ENCODE measurements at regions not wholly inside any gene's neighbourhood (a gene's known extent, or its start where the extent isn't known, plus 50 kb on each side); places are given as distances from the start of the nearest gene placed in this dataset.

GRCh38 chr5:114912189-114912920 is 257.4 kb downstream of the TRIM36 start:
- Histone ChIP-seq H3K27ac (ENCODE audit: low read depth, low read length) (no peak overlapping the region), H3K4me1 (ENCODE audit: insufficient read depth, low read length) (no peaks in the 10 kb centered on the region), H3K79me2 (ENCODE audit: insufficient read depth, low read length) (no peaks in the 10 kb centered on the region), H3K9me3 (ENCODE audit: insufficient read depth, low read depth, low read length) (no peaks in the 10 kb centered on the region), H3K4me2 (ENCODE audit: low read length) (no peak overlapping the region), H2AFZ (ENCODE audit: low read depth, low read length) (no peak overlapping the region), H3K36me3 (ENCODE audit: insufficient read depth, low read length) (no peaks in the 10 kb centered on the region), H3K4me3 (ENCODE audit: insufficient read depth, low read depth, low read length) (no peak overlapping the region), H4K20me1 (ENCODE audit: insufficient read depth, low read length) (no peaks in the 10 kb centered on the region), H3K27me3 (ENCODE audit: insufficient read depth, low read length) (no peaks in the 10 kb centered on the region), H3K9ac (ENCODE audit: low read length) (no peak overlapping the region)
- Mint-ChIP-seq H3K4me1 (ENCODE audit: low read depth, unreplicated experiment) (no peaks in the 10 kb centered on the region), H3K36me3 (ENCODE audit: low read depth, unreplicated experiment) (no peaks in the 10 kb centered on the region), H3K27me3 (ENCODE audit: low read depth, unreplicated experiment) (no peaks in the 10 kb centered on the region), H3K27ac (ENCODE audit: unreplicated experiment) (no peak overlapping the region), H3K9me3 (ENCODE audit: unreplicated experiment) (peaks cover 6% of the 10 kb centered on the region), H3K4me3 (ENCODE audit: unreplicated experiment) (no peak overlapping the region)
- DNase-seq (ENCODE audit: low read depth) (no peak), FAIRE-seq (no peak)
- no peak for TF ChIP-seq EZH2 (IDR thresholded peaks at IDR 0.05; ENCODE audit: insufficient read depth, low read length)
- no peak for TF ChIP-seq CTCF (IDR thresholded peaks at IDR 0.05; ENCODE audit: insufficient read depth, low read depth, low read length)

GRCh38 chr5:114910727-114911126 is 259.0 kb downstream of the TRIM36 start:
- Mint-ChIP-seq H3K27ac (ENCODE audit: unreplicated experiment) (no peak overlapping the region), H3K36me3 (ENCODE audit: low read depth, unreplicated experiment) (no peaks in the 10 kb centered on the region), H3K9me3 (ENCODE audit: unreplicated experiment) (peaks cover 6% of the 10 kb centered on the region), H3K4me3 (ENCODE audit: unreplicated experiment) (no peak overlapping the region), H3K4me1 (ENCODE audit: low read depth, unreplicated experiment) (no peaks in the 10 kb centered on the region), H3K27me3 (ENCODE audit: low read depth, unreplicated experiment) (no peaks in the 10 kb centered on the region)
- Histone ChIP-seq H4K20me1 (ENCODE audit: insufficient read depth, low read length) (no peaks in the 10 kb centered on the region), H3K36me3 (ENCODE audit: insufficient read depth, low read length) (no peaks in the 10 kb centered on the region), H3K9ac (ENCODE audit: low read length) (no peak overlapping the region), H2AFZ (ENCODE audit: low read depth, low read length) (no peak overlapping the region), H3K79me2 (ENCODE audit: insufficient read depth, low read length) (no peaks in the 10 kb centered on the region), H3K4me1 (ENCODE audit: insufficient read depth, low read length) (no peaks in the 10 kb centered on the region), H3K4me2 (ENCODE audit: low read length) (no peak overlapping the region), H3K9me3 (ENCODE audit: insufficient read depth, low read depth, low read length) (no peaks in the 10 kb centered on the region), H3K27me3 (ENCODE audit: insufficient read depth, low read length) (no peaks in the 10 kb centered on the region), H3K4me3 (ENCODE audit: insufficient read depth, low read depth, low read length) (no peak overlapping the region), H3K27ac (ENCODE audit: low read depth, low read length) (no peak overlapping the region)
- TF ChIP-seq CTCF (IDR thresholded peaks at IDR 0.05; ENCODE audit: insufficient read depth, low read depth, low read length), result no peak
- TF ChIP-seq EZH2 (IDR thresholded peaks at IDR 0.05; ENCODE audit: insufficient read depth, low read length), result no peak
- no peak for FAIRE-seq
- no peak for DNase-seq (ENCODE audit: low read depth)

- Histone ChIP-seq H3K27me3 (ENCODE audit: insufficient read depth, low read length) (no peaks in the 10 kb centered on the region), H3K4me1 (ENCODE audit: insufficient read depth, low read length) (no peaks in the 10 kb centered on the region), H3K4me2 (ENCODE audit: low read length) (no peak overlapping the region), H2AFZ (ENCODE audit: low read depth, low read length) (no peak overlapping the region), H3K27ac (ENCODE audit: low read depth, low read length) (no peak overlapping the region), H3K36me3 (ENCODE audit: insufficient read depth, low read length) (no peaks in the 10 kb centered on the region), H3K9me3 (ENCODE audit: insufficient read depth, low read depth, low read length) (no peaks in the 10 kb centered on the region), H3K4me3 (ENCODE audit: insufficient read depth, low read depth, low read length) (no peak overlapping the region), H4K20me1 (ENCODE audit: insufficient read depth, low read length) (no peaks in the 10 kb centered on the region), H3K79me2 (ENCODE audit: insufficient read depth, low read length) (no peaks in the 10 kb centered on the region), H3K9ac (ENCODE audit: low read length) (no peak overlapping the region)
- Mint-ChIP-seq H3K9me3 (ENCODE audit: unreplicated experiment) (peaks cover 4% of the 10 kb centered on the region), H3K4me1 (ENCODE audit: low read depth, unreplicated experiment) (no peaks in the 10 kb centered on the region), H3K36me3 (ENCODE audit: low read depth, unreplicated experiment) (no peaks in the 10 kb centered on the region), H3K27me3 (ENCODE audit: low read depth, unreplicated experiment) (no peaks in the 10 kb centered on the region), H3K4me3 (ENCODE audit: unreplicated experiment) (no peak overlapping the region), H3K27ac (ENCODE audit: unreplicated experiment) (no peak overlapping the region)
- FAIRE-seq (no peak), DNase-seq (ENCODE audit: low read depth) (no peak)
- TF ChIP-seq CTCF (IDR thresholded peaks at IDR 0.05; ENCODE audit: insufficient read depth, low read depth, low read length), result no peak
- TF ChIP-seq EZH2 (IDR thresholded peaks at IDR 0.05; ENCODE audit: insufficient read depth, low read length), result no peak
Observed at GRCh38 chr5:114909424-114909823, 260.3 kb downstream of the TRIM36 start.

Measured in astrocyte (in vitro differentiated cells and primary cell).